Dermis blood vessel endothelial cell (primary cell): ENCODE measurements at regions not wholly inside any gene's neighbourhood (a gene's known extent, or its start where the extent isn't known, plus 50 kb on each side); places are given as distances from the start of the nearest gene placed in this dataset.
"Not testable (repeated sequence)": the region's sequence is repeated elsewhere in the genome, so short reads cannot be mapped to it uniquely, and the experiment has no call there.

Experiments
- DNase-seq: peaks from one replicate; pipeline ENCODE4 v3.0.0; 2010

DNA sequence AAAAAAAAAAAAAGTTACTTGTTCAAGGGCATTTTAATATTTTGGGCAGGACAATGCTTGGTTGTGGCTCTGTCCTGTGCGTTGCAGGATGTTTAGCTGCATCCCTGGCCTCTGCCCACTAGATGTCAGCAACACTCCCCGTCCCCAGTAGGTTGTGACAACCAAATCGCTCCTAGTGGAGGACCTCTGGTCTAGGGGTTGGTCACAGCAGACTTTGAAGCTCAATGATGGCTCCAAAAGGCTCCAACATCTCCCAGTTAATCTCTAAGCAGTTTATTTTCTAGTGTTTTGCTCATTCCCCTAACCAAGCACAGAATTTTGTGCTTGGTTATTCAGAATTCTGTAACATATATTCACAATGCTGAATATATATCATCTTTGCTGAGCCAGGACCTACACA lies 67.0 kb downstream of the CHRNA1 start:
- peak; percentile 81 for DNase-seq

DNA sequence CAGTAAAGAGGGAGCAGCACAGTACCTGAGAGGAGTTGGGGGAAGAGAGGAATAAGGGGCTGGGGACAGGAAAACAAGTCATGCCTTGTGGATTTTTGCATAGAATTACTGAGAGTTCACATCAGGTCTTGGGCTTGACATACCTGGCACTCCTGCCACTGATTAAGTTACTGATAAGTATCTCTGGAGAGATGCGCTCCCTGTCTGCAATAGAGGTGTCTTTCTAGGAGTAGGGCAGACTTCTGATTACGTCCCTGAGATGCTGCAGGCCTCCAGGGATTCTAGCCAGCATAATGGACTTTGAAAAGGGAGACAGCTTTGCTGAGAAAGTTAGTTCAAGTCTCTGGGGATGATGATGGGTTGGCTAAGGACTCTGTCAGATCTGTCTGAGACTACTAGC lies 69.4 kb downstream of the CHRNA1 start:
- no peak for DNase-seq

DNA sequence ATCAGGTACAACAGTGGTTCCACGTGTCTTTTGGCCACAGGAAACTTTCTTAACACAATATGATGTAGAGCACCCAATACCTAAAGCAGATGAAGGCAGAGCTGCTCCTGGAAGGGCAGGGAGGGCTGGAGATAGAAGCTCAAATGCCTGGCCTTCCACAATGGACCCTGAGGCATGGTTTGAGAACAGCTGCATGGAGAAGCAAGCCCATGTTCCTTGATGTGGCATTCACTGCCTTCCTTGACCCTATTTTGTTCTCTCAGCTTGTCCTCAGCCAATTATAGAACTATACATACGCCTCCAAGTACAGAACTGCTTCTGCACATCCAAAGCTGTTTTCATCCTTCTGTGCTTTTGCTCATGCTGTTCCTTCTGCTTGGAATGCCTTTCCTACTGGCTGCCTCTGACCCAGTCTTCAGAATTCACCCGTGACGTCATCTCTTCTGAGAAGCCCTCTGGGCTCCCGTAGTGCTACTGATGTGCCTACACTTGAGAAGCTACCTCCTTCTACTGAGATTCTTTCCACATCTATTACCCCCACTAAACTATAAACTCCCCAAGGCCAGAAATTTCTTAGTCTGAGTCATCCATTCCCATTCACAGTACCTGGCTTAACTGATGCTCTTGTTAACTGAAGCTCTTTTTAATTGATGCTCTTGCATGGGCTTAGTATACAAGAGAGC lies 69.9 kb downstream of the CHRNA1 start:
- no peak for DNase-seq

DNA sequence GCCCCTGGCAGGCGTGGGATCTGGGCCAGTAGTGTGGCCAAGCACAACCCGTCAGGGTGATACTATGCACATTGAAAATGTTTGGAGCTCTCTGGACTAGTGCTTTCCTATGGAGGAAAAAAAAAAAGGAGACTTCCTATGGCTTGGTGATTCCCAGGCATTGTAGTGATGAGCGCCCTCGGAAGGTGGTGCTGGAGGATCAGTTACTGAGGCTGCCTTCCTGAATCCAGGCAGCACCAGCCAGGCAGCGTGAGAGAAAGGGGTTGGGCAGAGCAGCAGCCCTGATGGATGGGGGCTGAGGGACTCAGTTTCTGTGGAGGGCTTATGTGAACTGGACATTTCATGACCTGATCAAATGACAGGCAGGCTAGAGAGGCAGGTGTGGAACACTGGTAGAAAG lies 70.9 kb downstream of the CHRNA1 start:
- no peak for DNase-seq

DNA sequence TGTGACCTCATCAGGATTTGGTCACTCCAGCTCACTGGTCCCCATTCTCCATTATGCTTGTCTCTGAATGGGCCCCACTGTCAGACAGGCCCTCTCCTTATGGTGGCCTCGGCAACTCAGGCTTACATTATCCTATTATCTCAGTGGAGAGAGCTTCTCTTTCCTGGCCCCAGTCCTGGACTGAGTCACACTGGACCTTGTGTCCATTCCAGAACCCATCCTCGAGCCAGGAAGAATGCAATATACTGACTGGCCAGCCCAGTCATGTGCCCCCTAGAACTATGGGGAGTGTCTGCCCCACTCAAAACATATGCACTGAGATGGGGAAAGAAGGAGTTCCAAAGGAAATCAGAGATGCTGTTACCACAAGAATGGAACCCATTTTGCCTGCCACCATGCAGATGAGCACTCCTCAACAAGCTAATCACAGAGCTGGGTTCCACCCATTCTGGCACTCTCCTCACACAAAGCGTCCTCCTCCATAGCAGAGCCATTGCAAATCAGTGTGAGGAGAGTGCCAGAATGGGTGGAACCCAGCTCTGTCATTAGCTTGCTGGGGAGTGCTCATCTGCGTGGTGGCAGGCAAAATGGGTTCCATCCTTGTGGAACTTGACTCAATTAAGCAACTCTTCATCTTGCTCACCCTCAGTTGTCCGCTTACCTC lies 71.9 kb downstream of the CHRNA1 start:
- no peak for DNase-seq

DNA sequence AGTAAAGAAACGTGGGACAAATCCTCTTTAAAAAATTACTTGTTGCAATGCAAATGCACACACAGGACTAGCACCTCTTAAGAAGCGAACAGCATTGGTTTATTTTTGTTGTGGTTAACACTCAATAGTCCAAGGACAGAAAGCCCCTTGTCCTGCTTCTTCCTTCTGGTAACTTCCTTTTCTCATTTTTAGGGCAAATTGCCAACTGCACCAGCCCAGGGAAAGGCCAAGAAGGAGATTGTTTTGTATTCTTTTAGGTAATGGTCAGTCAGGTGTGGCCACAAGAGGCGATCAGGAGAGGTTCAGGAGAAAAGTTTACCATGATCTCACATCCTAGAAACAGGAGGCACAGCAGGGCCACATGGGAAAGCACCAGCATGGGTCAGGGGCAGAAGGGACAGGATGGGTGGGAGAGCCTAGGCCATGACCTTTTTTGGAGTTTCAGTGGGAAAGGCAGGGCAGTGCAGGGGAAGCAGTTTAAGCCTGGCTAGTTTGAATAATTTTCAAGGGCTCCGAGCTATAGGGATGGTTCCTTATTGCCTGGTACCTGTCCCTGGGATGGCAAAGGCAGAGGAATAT lies 73.0 kb downstream of the CHRNA1 start:
- no peak for DNase-seq

DNA sequence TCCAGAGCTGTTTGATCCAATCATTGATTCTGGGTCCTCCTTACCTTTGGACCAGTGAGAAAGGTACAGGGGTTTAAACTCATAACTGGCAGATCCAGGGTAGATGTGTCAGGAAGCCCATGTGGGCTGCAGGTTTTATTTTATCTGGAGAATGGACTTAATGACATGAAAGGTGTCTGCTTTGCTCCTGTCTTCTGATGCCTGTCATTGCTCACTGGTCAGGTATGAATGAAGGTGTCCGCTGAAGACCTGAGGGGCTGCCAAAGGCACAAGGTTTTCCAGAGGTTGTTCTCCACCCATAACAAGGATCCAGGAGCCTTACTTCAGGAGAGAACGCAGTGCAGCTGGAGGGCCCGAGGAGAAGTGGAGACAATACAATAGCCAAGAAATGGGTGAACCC lies 74.2 kb downstream of the CHRNA1 start:
- no peak for DNase-seq

DNA sequence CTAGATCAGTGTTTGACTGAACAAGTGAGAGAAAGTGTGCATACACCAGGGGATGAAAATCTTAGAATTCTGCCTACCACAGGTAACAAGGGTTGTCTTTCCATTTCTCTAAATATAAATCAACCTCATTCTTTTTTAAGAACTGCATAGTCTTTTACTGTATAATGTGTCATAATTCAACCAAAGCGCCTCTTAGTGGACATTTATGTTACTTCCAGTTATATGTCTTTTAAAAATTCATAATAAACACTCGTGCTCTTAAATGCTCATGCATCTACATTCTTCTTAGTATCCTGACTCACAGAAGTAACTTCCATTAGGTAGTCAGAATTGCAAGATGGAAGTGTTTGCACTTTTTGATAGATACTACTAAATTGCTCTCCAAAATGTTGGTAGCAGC lies 76.2 kb downstream of the CHRNA1 start:
- DNase-seq: peak; percentile 62

DNA sequence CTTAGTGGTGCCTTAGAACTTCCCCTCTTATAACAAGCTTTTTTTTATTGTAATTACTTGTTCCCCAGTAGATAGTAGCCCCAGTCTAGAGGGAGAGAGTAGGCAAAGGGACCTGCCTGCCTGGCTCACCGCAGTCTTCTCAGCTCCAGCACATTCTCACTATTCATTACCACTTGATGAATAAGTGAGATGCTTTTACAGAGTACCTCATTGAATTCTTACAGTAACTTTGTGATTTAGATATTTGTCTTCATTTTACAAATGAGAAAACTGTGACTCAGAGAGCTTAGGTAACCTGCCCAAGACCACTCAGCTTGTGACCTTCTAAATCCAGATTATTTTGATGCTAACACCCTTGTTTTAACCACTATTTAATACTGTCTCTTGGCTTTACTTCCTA lies 77.8 kb downstream of the CHRNA1 start:
- DNase-seq: no peak

DNA sequence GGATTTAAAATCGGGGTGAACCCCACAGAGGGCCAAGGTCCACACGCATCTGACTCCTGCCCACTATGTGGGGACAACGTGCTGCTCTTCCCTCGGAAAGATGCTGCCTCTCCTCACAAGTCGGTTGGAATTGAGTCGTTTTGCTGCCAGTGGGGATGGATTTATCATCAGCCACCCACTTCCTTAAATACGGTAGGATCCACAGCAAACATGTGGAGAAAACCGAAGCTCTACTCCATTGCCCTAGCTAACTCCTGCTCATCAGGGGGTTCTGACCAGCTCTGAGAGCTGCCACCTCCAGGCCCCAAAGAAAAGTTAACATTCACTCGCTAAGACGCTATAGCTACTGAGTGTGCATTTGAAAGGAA lies 80.9 kb downstream of the CHRNA1 start:
- peak; percentile 59 for DNase-seq

DNA sequence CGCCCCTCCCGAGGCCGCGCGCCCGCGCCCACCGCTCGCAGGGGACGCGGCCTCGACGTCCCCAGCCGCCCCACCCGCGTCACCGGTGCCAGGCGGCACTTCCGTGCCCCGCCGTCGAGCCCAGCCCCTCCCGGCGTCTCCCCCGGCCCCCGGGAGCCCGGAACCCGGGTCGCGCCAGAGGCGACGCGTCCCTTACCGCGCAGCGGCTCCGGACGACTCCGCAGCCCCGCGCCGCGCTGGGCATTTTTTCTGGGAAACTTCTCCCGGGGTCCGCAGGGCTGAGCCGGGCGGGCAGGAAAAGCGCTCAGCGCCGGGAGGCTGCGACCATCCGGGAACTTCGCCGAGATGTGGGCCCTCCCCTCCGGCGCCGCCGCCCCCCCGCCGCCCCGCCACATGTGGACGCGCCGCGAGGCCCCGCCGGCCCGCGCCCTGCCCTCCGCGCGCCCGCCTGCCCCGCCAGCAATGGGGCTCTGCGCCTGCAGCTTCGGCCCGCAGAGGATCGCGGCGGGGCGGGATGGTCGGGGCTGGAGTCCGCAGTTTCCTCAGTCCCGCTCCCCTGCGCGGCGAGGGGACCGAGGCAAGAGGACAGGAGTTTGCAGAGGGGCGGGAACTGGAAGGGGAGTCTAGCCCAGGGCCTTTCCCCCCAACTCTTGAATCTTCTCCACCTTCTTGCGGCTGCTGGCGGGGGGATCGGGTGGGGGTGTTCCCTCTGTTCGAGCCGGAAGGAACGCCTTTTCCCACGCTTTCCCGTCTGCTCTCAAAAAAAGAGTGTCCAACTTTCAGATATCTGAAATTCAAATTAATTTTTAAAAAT lies 81.5 kb downstream of the CHRNA1 start:
- DNase-seq: peak; percentile 70

DNA sequence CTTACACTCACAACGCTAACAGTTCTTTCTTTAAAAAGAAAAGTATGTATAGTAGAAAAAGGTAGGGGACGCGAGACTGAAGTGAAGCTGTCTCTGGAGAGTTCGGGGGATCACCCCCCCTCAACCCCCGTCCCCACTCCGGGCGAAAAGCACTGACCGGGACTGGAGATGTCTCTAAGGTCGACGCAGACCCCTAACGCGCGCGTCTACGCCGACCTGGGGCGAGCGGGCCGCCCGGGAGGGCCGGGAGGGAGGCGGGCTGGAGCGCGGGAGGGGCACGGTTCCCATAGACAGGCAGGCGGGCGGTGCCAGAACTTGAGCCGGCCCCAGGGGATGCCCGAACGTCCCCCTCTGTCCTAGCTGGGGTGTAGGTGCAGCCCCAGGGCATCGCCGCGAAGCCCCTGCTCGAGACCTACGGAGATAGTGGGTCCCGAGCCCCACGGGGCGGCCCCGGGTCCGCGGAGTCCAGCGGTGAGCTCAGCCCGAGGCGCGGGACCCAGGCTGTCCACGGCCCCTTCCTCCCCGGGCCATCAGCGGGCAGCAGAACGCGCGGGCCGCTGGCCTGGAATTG lies 82.2 kb downstream of the CHRNA1 start:
- peak; percentile 46 for DNase-seq

DNA sequence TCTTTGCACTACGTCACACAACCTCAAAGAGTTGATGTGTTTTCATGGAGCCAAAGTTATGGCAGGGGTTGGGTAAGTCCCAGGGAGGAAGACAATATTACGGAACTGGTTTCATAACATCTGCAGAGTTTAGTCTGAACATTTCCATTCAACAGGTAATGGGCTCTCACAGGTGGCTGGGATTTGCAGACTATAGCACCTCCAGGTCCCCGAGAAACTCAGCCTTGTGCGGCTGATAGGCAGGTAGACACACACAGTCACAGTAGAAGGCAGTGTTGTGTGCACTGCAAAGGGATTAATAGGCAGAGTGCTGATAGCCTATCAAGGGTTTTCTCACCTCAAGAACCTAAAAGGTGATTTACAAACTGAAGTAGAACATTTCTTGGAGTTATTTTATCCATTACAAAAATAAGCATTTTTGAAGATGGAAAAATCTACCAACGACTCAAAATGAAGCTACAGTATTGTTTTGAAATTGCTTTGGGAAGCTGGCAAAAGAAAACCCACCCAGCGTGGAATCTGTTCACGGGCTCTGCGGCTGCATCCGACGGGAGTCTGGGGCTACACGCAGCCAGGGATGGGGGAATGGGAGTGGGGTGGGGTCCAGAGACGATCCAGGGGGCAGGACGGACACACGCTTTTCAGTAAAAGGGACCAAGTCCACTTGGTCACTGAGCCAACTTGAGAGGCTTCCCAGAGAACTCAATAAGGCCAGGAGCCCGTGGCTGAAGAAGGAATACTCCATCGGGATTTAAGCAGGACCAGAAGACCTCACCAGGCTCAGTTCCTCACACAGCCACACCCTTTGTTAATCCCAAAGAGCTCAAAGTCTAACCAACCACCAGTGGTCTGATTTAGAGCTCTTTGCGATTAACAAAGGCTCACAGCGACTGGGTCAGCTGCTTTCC lies 82.9 kb downstream of the CHRNA1 start:
- DNase-seq: peak; percentile 40

DNA sequence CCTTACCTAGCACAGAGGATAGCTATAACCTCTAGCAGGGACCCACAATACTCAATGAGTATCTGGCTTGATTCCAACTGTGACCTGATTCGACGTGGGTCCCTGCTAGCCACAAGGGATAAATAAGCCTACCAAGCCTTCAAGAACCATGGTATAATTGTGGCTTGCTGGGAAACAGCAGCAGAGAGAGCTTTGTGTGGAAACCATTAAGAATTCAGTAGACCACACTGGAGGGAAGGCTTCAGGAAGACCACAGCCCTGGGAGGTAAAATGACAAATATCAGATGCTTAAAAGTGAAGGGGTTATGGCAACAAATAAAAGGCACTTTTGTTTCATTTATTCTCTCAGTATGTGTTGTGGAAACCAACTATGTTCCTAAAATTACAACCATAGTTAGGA lies 82.6 kb upstream of the WIPF1 start:
- DNase-seq: no peak

DNA sequence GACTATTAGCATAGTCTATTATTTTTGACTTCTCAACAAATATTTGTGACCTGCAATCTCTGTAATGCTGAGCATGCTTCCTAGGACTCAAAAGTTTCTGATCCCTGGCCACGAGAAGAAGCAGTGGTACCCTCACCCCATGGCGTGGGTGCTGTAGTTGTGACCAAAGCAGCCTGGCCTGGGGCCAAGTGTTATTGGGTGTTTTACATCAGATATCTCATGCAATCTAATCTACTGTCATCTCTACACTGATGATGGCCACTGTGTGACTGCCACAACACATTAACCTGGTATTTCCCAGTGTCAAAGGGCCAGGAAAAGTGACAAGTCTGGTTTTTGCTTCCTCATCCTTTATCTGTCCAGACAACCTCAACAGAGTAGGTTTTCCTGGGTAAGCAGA lies 80.8 kb upstream of the WIPF1 start:
- DNase-seq: no peak

DNA sequence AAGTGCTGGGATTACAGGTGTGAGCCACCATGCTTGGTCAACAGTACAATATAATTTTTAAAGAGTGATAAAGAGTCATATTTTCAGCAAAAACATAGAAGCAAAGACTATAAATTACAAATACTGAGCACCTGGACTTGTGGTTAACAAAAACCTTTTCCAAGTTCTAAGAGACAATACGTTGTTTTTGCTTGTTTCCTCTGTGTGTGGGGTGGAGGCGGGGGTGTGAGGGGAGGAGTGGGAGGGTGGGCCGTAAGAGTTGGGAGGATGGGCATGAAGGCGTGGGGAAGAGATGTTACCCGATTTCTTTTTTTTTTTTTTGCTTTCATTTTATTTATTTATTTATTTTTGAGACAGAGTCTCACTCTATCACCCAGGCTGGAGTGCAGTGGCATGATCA lies 78.0 kb upstream of the WIPF1 start:
- no peak for DNase-seq

DNA sequence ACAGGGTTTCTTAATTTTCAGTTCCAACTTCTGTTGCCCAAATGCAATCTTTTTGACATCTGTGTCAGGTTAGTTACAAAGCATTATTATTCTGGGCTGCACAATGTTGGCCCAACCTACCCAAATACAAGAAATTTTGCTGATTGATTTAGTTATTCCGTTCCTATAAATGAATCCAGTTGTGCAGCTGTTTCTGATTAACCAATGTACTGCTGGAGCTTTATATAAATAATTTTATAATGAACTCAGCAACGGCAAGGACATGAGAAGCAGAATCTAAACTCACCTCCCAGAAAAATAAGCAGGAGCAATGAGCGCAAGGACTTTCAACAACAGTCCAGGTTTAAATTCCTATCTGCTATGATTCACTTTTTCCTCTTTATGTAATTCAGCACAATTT lies 76.3 kb upstream of the WIPF1 start:
- no peak for DNase-seq

DNA sequence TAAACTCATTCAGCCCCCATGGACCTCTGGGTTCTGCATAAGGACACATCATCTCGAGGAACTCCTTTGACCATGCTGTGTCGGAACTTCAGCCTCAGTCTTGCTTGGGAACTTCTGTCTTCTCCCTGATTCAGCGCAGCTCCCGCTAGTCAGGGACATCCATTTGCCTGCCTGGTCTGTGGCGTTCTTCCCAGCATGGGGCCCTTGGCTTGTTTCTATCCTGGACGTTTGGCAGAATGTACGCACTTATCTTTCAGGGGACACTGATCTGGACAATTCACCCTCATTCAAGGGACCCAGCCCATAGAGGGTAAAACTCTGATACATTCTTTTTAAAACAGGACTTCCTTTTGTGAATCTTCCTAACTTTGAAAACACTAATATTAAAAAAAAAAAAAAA lies 75.8 kb upstream of the WIPF1 start:
- no peak for DNase-seq

DNA sequence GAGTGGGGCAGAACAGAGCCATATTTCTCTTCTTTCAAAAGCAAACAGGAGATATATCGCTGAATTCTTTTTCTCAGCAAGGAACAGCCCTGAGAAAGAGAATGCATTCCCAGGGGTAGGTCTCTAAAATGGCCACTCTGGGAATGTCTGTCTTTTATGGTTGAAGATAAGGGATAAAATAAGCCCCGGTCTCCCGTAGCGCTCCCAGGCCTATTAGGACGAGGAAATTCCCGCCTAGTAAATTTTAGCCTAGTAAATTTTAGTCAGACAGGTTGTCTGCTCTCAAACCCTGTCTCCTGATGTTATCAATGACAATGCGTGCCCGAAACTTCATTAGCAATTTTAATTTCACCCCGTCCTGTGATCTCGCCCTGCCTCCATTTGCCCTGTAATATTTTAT lies 73.9 kb upstream of the WIPF1 start:
- not testable (repeated sequence) for DNase-seq

DNA sequence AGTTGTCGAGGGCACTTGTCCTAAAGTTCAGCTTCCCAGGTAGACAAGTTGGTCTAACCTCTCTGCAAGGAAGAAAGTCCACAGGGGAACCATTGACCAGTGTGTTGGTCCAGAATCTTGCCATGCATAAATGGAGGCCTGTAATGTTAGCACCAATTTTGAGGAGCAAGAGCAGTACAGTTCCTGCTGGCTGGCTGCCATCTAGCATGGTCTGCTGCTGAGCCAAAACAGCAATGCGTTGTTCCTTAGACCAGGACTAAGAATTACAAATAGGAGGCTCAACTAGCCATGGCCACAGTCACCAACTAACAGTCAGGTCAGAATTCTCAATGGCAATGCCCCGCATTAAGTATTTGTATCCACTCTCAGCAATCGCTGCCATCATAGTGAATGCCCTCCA lies 72.8 kb upstream of the WIPF1 start:
- DNase-seq: no peak

DNA sequence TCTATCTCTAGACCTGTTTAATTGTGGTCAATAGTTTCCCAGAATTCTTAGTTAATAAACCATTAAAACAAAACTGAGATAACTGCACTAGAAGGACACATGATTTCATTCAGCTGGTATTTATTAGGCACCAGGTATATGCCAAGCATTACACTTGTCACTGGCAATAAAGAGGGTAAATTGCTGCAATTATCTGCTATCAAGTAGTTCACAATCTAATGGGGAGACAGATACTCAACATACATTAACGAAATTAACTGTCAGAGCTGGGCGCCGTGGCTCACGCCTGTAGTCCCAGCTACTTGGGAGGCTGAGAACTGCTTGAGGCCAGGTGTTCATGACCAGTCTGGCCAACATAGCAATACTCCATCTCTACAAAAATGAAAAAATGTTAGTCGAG lies 71.7 kb upstream of the WIPF1 start:
- no peak for DNase-seq

DNA sequence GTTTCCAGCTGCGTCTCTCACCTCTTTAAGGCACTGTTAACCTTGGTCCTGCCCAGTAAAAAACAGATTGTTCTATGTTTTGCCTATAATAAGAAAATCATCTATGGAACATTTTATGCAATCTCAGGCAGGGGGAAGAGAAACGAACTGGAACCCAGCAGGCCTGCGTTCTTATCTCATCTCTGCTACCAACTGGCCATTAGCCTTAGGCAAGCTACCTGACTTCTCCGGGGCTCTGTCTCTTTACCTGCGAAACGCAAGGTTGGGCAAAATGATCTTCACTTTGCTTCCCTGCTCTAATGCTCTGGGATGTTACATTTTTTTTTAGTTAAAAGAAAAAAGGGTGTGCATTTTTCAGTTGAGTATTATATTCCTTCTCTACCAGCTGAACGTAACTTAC lies 70.5 kb upstream of the WIPF1 start:
- DNase-seq: no peak
